Ascending aorta (tissue), 2 donors: ENCODE measurements at regions not wholly inside any gene's neighbourhood (a gene's known extent, or its start where the extent isn't known, plus 50 kb on each side); places are given as distances from the start of the nearest gene placed in this dataset.

Source experiments
- DNase-seq, 2 donors: peaks; one replicate each; pipeline ENCODE4 v3.0.0-alpha.2; 2019; ENCODE audit warnings: low spot score in 2 of 2
- H3K27ac ChIP-seq, 2 donors: fragments of 200-600 bp; sonication (generic); one replicate each; pipeline ENCODE4 v1.5.1; 2016 to 2017; ENCODE audit warnings: mild to moderate bottlenecking in 1 of 2
- H3K27me3 ChIP-seq: fragments of 200-600 bp; sonication (generic); one replicate; pipeline ENCODE4 v1.5.1; 2017
- H3K36me3 ChIP-seq, 2 donors: fragments of 200-600 bp; sonication (generic); one replicate each; pipeline ENCODE4 v1.5.1; 2016
- H3K4me1 ChIP-seq, 2 donors: fragments of 200-600 bp; sonication (generic); one replicate each; pipeline ENCODE4 v1.5.1; 2016 to 2017; ENCODE audit warnings: mild to moderate bottlenecking in 1 of 2
- H3K4me3 ChIP-seq, 2 donors: fragments of 200-600 bp; sonication (generic); one replicate each; pipeline ENCODE4 v1.5.1; 2016 to 2017; ENCODE audit warnings: mild to moderate bottlenecking in 1 of 2
- H3K9me3 ChIP-seq, 2 donors: fragments of 200-600 bp; sonication (generic); one replicate each; pipeline ENCODE4 v1.5.1; 2016
- CTCF ChIP-seq, 3 experiments: fragments of 200-600 bp in 2 of 3; fragments of 450-650 bp in 1 of 3; sonication (generic) in 2 of 3; IDR thresholded peaks; one replicate each; pipeline ENCODE4 v1.5.1; 2016 to 2019; ENCODE audit warnings: antibody characterized with exemption in 3 of 3, mild to moderate bottlenecking in 1 of 3, moderate library complexity in 1 of 3
- intact Hi-C: fragments of 100-400 bp; cut with DNase I; formaldehyde crosslinking; loops from one replicate; pipeline ENCODE4 v1.15.1; 2023

GRCh38 chrX:128142745-128143144, 90.5 kb upstream of the ACTRT1 start:
- TF ChIP-seq CTCF (IDR thresholded peaks at IDR 0.05), result no peak
- H3K9me3 ChIP-seq, result no peaks in the 10 kb centered on the region
- DNase-seq, result no peak
- H3K27ac ChIP-seq, result no peak overlapping the region
- no peaks in the 10 kb centered on the region for H3K4me1 ChIP-seq
- intact Hi-C loops, result no loop called here
- H3K4me3 ChIP-seq, result no peak overlapping the region
- no peaks in the 10 kb centered on the region for H3K36me3 ChIP-seq
- no peaks in the 10 kb centered on the region for H3K27me3 ChIP-seq

GRCh38 chrX:128106630-128107029, 54.4 kb upstream of the ACTRT1 start:
- no peak for TF ChIP-seq CTCF (IDR thresholded peaks at IDR 0.05)
- no peak for DNase-seq
- Histone ChIP-seq H3K4me3 (no peak overlapping the region), H3K36me3 (no peaks in the 10 kb centered on the region), H3K27me3 (no peaks in the 10 kb centered on the region), H3K9me3 (no peaks in the 10 kb centered on the region), H3K4me1 (no peaks in the 10 kb centered on the region), H3K27ac (no peak overlapping the region)
- intact Hi-C loops, result no loop called here

GRCh38 chrX:128105659-128106058, 53.5 kb upstream of the ACTRT1 start:
- intact Hi-C loops, result no loop called here
- TF ChIP-seq CTCF (IDR thresholded peaks at IDR 0.05), result no peak

More at GRCh38 chrX:128105659-128106058, 53.5 kb upstream of the ACTRT1 start:
- Histone ChIP-seq H3K27ac (no peak overlapping the region), H3K36me3 (no peaks in the 10 kb centered on the region), H3K4me1 (no peaks in the 10 kb centered on the region), H3K27me3 (no peaks in the 10 kb centered on the region), H3K4me3 (no peak overlapping the region), H3K9me3 (no peaks in the 10 kb centered on the region)
- no peak for DNase-seq
